Esophagus muscularis mucosa (tissue), 3 donors: ENCODE measurements at regions not wholly inside any gene's neighbourhood (a gene's known extent, or its start where the extent isn't known, plus 50 kb on each side); places are given as distances from the start of the nearest gene placed in this dataset.

Experiments
- POLR2A ChIP-seq: fragments of 450-650 bp; IDR thresholded peaks from one replicate; pipeline ENCODE4 v1.6.1; 2017; ENCODE audit warnings: antibody characterized with exemption, moderate library complexity, mild to moderate bottlenecking, low read depth
- POLR2AphosphoS5 ChIP-seq, 2 donors: sonication (generic); formaldehyde crosslinking; IDR thresholded peaks; one replicate each; pipeline ENCODE4 v1.6.1; 2017; ENCODE audit warnings: antibody characterized with exemption in 2 of 2
- TF ChIP-seq, protein P1 (sequence below), 3 experiments: fragments of 200-600 bp in 2 of 3; fragments of 450-650 bp in 1 of 3; sonication (generic) in 2 of 3; IDR thresholded peaks; one replicate each; pipeline ENCODE4 v1.5.1; 2017 to 2019; ENCODE audit warnings: antibody characterized with exemption in 3 of 3, mild to moderate bottlenecking in 2 of 3, moderate library complexity in 1 of 3

GRCh38 chr1:57671750-57672149 lies 247.9 kb upstream of the DAB1 start:
- TF ChIP-seq, protein P1, sequence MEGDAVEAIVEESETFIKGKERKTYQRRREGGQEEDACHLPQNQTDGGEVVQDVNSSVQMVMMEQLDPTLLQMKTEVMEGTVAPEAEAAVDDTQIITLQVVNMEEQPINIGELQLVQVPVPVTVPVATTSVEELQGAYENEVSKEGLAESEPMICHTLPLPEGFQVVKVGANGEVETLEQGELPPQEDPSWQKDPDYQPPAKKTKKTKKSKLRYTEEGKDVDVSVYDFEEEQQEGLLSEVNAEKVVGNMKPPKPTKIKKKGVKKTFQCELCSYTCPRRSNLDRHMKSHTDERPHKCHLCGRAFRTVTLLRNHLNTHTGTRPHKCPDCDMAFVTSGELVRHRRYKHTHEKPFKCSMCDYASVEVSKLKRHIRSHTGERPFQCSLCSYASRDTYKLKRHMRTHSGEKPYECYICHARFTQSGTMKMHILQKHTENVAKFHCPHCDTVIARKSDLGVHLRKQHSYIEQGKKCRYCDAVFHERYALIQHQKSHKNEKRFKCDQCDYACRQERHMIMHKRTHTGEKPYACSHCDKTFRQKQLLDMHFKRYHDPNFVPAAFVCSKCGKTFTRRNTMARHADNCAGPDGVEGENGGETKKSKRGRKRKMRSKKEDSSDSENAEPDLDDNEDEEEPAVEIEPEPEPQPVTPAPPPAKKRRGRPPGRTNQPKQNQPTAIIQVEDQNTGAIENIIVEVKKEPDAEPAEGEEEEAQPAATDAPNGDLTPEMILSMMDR (IDR thresholded peaks at IDR 0.05) = no peak
- TF ChIP-seq POLR2A (no peak), POLR2AphosphoS5 (IDR thresholded peaks at IDR 0.05) (no peak)
